WTC11 (cell line): ENCODE measurements at regions not wholly inside any gene's neighbourhood (a gene's known extent, or its start where the extent isn't known, plus 50 kb on each side); places are given as distances from the start of the nearest gene placed in this dataset.

ENCODE experiments used
- ATAC-seq: fragments of 200-7000 bp; cut with Tn5 transposase; 2 replicates; pipeline ENCODE4 v1.10.0; 2021; ENCODE audit warnings: mild to moderate bottlenecking, moderate library complexity
- CTCF ChIA-PET: fragments of 300-600 bp; sonication (Branson Sonifier 250); formaldehyde crosslinking; loops from one replicate; lab custom pipeline; 2021; ENCODE audit warnings: antibody characterized with exemption; lab: Charles Lee
- POLR2A ChIA-PET: fragments of 350-600 bp; sonication (Branson Sonifier 250); formaldehyde crosslinking; loops from one replicate; lab custom pipeline; 2021; ENCODE audit warnings: antibody characterized with exemption; lab: Charles Lee
- DNase-seq: peaks from one replicate; pipeline ENCODE4 v3.0.0; 2021; ENCODE audit warnings: low spot score
- H3K27ac Mint-ChIP-seq: 2 replicates; pipeline ENCODE4 v1.8.0; 2021; ENCODE audit warnings: mixed read lengths
- H3K27me3 Mint-ChIP-seq: 2 replicates; pipeline ENCODE4 v1.8.0; 2021; ENCODE audit warnings: low read depth, mild to moderate bottlenecking, moderate library complexity, mixed read lengths
- H3K36me3 Mint-ChIP-seq: 2 replicates; pipeline ENCODE4 v1.8.0; 2021; ENCODE audit warnings: mixed read lengths
- H3K4me1 Mint-ChIP-seq: 2 replicates; pipeline ENCODE4 v1.8.0; 2022; ENCODE audit warnings: mixed read lengths
- H3K4me3 Mint-ChIP-seq: 2 replicates; pipeline ENCODE4 v1.8.0; 2021; ENCODE audit warnings: mild to moderate bottlenecking, moderate library complexity, mixed read lengths
- H3K9me3 Mint-ChIP-seq: 2 replicates; pipeline ENCODE4 v1.8.0; 2021; ENCODE audit warnings: mixed read lengths
- CREB1 ChIP-seq: sonication (generic); formaldehyde crosslinking; IDR thresholded peaks from 2 replicates; pipeline ENCODE4 v1.8.0; 2023; ENCODE audit warnings: mild to moderate bottlenecking, missing genetic modification reagents
- ERG ChIP-seq: fragments of 250-450 bp; sonication (Bioruptor Pico); IDR thresholded peaks from 2 replicates; pipeline ENCODE4 v1.8.0; 2021; ENCODE audit warnings: mild to moderate bottlenecking
- ETV6 ChIP-seq: sonication (generic); formaldehyde crosslinking; IDR thresholded peaks from 2 replicates; pipeline ENCODE4 v1.8.1; 2022; ENCODE audit warnings: mild to moderate bottlenecking, missing genetic modification reagents
- FOXK1 ChIP-seq: sonication (generic); formaldehyde crosslinking; IDR thresholded peaks from 2 replicates; pipeline ENCODE4 v1.8.0; 2022; ENCODE audit warnings: mild to moderate bottlenecking, moderate library complexity, missing genetic modification reagents
- HMGA2 ChIP-seq: fragments of 250-450 bp; sonication (Bioruptor Pico); IDR thresholded peaks from 2 replicates; pipeline ENCODE4 v1.4.0; 2021; ENCODE audit warnings: mild to moderate bottlenecking, moderate library complexity
- JAZF1 ChIP-seq: fragments of 250-450 bp; sonication (Bioruptor Pico); IDR thresholded peaks from 2 replicates; pipeline ENCODE4 v1.9.0; 2021; ENCODE audit warnings: moderate library complexity, mild to moderate bottlenecking, inconsistent platforms
- NR1H2 ChIP-seq: sonication (generic); formaldehyde crosslinking; IDR thresholded peaks from 2 replicates; pipeline ENCODE4 v1.9.0; 2021; ENCODE audit warnings: mild to moderate bottlenecking, moderate library complexity, missing genetic modification reagents
- RORB ChIP-seq: fragments of 250-450 bp; sonication (Bioruptor Pico); IDR thresholded peaks from 2 replicates; pipeline ENCODE4 v1.9.0; 2021; ENCODE audit warnings: mild to moderate bottlenecking
- SMAD3 ChIP-seq: sonication (generic); formaldehyde crosslinking; IDR thresholded peaks from 2 replicates; pipeline ENCODE4 v1.8.0; 2022; ENCODE audit warnings: missing genetic modification reagents, mild to moderate bottlenecking, borderline replicate concordance
- SMAD4 ChIP-seq: sonication (generic); formaldehyde crosslinking; IDR thresholded peaks from 2 replicates; pipeline ENCODE4 v1.8.0; 2022; ENCODE audit warnings: mild to moderate bottlenecking, missing genetic modification reagents
- SOX15 ChIP-seq: fragments of 250-450 bp; sonication (Bioruptor Pico); IDR thresholded peaks from 2 replicates; pipeline ENCODE4 v1.9.0; 2021; ENCODE audit warnings: mild to moderate bottlenecking
- TP53 ChIP-seq: sonication (generic); formaldehyde crosslinking; IDR thresholded peaks from 2 replicates; pipeline ENCODE4 v1.8.1; 2023; ENCODE audit warnings: mild to moderate bottlenecking, missing genetic modification reagents
- ZNF121 ChIP-seq: sonication (generic); formaldehyde crosslinking; IDR thresholded peaks from 2 replicates; pipeline ENCODE4 v1.8.0; 2023; ENCODE audit warnings: missing genetic modification reagents
- ZNF138 ChIP-seq: sonication (generic); formaldehyde crosslinking; conservative IDR thresholded peaks from 2 replicates; pipeline ENCODE4 v1.8.1; 2022; ENCODE audit warnings: mild to moderate bottlenecking, moderate library complexity, missing genetic modification reagents
- ZNF232 ChIP-seq: sonication (generic); formaldehyde crosslinking; IDR thresholded peaks from 2 replicates; pipeline ENCODE4 v1.8.0; 2022; ENCODE audit warnings: mild to moderate bottlenecking, missing genetic modification reagents
- ZNF263 ChIP-seq: sonication (generic); formaldehyde crosslinking; IDR thresholded peaks from 2 replicates; pipeline ENCODE4 v1.8.1; 2022; ENCODE audit warnings: low read depth, mild to moderate bottlenecking, moderate library complexity, missing genetic modification reagents
- ZNF416 ChIP-seq: fragments of 250-450 bp; sonication (Bioruptor Pico); IDR thresholded peaks from 2 replicates; pipeline ENCODE4 v1.9.0; 2021; ENCODE audit warnings: mild to moderate bottlenecking, inconsistent platforms
- ZNF425 ChIP-seq: fragments of 250-450 bp; sonication (Bioruptor Pico); conservative IDR thresholded peaks from 2 replicates; pipeline ENCODE4 v1.9.0; 2021; ENCODE audit warnings: mild to moderate bottlenecking
- TF ChIP-seq, protein P1 (sequence below): fragments of 200-600 bp; IDR thresholded peaks from 2 replicates; pipeline ENCODE4 v1.8.0; 2022; ENCODE audit warnings: antibody characterized with exemption
- TF ChIP-seq, protein P2 (sequence below): sonication (generic); formaldehyde crosslinking; IDR thresholded peaks from 2 replicates; pipeline ENCODE4 v1.8.0; 2023; ENCODE audit warnings: mild to moderate bottlenecking, missing genetic modification reagents
- TF ChIP-seq, protein P3 (sequence below): sonication (generic); formaldehyde crosslinking; IDR thresholded peaks from 2 replicates; pipeline ENCODE4 v1.8.1; 2022; ENCODE audit warnings: mild to moderate bottlenecking, moderate library complexity, missing genetic modification reagents
- TF ChIP-seq, protein P4 (sequence below): sonication (generic); formaldehyde crosslinking; IDR thresholded peaks from 2 replicates; pipeline ENCODE4 v1.8.1; 2022; ENCODE audit warnings: missing genetic modification reagents, borderline replicate concordance

DNA sequence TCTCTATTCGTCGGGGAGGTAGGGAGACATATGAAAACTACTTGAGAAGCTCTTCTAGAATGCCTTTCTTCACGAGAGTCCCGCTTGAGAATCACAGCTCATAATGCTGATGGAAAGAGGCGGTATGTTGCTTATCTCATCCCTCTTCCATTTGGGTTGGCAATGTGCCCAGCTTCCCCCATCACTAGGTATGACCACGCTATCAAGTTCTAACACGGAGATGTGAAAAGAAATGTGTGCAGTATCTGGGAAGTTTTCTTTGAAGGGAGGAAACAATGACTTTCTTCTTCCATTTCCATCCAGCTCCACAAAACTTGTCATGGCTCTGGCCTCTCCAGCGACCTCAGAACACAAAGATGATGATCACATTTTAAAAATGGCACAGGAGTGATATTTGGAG is 742.4 kb downstream of the DCDC2C start (continued):
- TF ChIP-seq, protein P1, sequence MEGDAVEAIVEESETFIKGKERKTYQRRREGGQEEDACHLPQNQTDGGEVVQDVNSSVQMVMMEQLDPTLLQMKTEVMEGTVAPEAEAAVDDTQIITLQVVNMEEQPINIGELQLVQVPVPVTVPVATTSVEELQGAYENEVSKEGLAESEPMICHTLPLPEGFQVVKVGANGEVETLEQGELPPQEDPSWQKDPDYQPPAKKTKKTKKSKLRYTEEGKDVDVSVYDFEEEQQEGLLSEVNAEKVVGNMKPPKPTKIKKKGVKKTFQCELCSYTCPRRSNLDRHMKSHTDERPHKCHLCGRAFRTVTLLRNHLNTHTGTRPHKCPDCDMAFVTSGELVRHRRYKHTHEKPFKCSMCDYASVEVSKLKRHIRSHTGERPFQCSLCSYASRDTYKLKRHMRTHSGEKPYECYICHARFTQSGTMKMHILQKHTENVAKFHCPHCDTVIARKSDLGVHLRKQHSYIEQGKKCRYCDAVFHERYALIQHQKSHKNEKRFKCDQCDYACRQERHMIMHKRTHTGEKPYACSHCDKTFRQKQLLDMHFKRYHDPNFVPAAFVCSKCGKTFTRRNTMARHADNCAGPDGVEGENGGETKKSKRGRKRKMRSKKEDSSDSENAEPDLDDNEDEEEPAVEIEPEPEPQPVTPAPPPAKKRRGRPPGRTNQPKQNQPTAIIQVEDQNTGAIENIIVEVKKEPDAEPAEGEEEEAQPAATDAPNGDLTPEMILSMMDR: no peak
- no peak for TF ChIP-seq SOX15 (CRISPR knock-in tag)
- TF ChIP-seq SMAD4 (CRISPR knock-in tag): no peak
- no peak for TF ChIP-seq ZNF138 (CRISPR knock-in tag)
- TF ChIP-seq, all 79 proteins: peak for 0

DNA sequence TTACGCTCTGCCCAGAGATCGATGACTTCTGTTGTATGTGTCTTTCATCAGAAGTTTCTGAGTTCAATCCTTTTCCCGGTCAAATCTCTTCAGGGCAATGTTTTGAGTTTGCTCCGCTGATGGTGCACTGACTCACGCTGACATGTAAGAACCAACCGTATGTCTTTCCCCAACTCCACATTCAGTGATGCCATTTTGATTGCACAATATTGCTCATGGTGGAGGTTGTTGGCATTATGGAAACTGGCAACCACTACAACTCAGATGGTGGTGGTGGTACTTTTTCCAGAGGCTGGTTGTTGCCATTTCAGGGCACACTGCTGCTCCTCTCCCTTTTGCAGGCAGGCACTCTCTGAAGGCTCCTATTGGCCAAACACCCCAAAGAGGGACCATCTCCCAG is 751.5 kb downstream of the DCDC2C start:
- ATAC-seq: no peak
- Mint-ChIP-seq H3K9me3 (peaks cover 84% of the 10 kb centered on the region), H3K27ac (no peak overlapping the region), H3K27me3 (peaks cover 2% of the 10 kb centered on the region), H3K4me1 (no peaks in the 10 kb centered on the region), H3K36me3 (peaks cover 63% of the 10 kb centered on the region), H3K4me3 (no peak overlapping the region)
- no peak for DNase-seq
- TF ChIP-seq, protein P2, sequence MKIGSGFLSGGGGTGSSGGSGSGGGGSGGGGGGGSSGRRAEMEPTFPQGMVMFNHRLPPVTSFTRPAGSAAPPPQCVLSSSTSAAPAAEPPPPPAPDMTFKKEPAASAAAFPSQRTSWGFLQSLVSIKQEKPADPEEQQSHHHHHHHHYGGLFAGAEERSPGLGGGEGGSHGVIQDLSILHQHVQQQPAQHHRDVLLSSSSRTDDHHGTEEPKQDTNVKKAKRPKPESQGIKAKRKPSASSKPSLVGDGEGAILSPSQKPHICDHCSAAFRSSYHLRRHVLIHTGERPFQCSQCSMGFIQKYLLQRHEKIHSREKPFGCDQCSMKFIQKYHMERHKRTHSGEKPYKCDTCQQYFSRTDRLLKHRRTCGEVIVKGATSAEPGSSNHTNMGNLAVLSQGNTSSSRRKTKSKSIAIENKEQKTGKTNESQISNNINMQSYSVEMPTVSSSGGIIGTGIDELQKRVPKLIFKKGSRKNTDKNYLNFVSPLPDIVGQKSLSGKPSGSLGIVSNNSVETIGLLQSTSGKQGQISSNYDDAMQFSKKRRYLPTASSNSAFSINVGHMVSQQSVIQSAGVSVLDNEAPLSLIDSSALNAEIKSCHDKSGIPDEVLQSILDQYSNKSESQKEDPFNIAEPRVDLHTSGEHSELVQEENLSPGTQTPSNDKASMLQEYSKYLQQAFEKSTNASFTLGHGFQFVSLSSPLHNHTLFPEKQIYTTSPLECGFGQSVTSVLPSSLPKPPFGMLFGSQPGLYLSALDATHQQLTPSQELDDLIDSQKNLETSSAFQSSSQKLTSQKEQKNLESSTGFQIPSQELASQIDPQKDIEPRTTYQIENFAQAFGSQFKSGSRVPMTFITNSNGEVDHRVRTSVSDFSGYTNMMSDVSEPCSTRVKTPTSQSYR: no peak
- TF ChIP-seq HMGA2 (CRISPR knock-in tag): no peak
- TF ChIP-seq ZNF416 (CRISPR knock-in tag): no peak
- no peak for TF ChIP-seq ZNF232
- no peak for TF ChIP-seq ZNF121
- TF ChIP-seq ERG (CRISPR knock-in tag): no peak
- no peak for TF ChIP-seq NR1H2
- no peak for TF ChIP-seq JAZF1
- TF ChIP-seq FOXK1 (CRISPR knock-in tag): no peak
- TF ChIP-seq RORB: no peak
- CTCF ChIA-PET: no interaction called here
- POLR2A ChIA-PET: no interaction called here

DNA sequence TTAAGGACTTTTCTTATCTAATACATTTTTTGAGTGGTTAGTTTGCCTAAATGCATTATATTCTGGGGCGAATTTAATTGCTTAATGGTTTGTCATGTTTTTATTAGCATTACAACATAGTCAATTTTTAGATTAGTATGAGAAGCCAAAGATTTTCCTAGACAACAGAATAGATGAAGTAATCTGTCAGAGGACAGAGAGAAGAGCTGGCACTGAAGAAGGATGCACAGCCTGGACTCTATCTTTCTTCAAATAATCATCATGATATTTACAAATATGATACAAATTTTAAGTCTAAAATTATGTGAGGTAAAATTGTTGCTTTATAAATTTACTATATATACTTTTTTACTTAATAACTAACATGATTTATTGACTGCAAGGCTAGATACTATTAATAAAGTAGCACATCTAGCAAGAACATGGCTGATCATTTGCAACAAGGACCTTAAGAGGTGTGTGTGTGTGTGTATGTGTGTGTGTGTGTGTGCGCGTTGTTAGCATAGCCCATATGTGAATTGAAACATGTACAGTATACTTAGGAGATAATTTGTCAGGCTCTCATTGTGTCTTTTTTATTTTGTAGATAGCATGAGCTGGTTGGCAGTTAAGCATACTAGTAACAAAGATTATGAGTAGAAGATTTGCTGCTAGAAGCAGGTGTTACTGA is 752.2 kb downstream of the DCDC2C start:
- Mint-ChIP-seq H3K4me1 (no peaks in the 10 kb centered on the region), H3K4me3 (no peak overlapping the region), H3K27ac (no peak overlapping the region), H3K9me3 (peaks cover 87% of the 10 kb centered on the region), H3K36me3 (peaks cover 65% of the 10 kb centered on the region), H3K27me3 (peaks cover 2% of the 10 kb centered on the region)
- CTCF ChIA-PET: no interaction called here
- POLR2A ChIA-PET: no interaction called here
- DNase-seq (no peak), ATAC-seq (no peak)
- TF ChIP-seq, protein P3, sequence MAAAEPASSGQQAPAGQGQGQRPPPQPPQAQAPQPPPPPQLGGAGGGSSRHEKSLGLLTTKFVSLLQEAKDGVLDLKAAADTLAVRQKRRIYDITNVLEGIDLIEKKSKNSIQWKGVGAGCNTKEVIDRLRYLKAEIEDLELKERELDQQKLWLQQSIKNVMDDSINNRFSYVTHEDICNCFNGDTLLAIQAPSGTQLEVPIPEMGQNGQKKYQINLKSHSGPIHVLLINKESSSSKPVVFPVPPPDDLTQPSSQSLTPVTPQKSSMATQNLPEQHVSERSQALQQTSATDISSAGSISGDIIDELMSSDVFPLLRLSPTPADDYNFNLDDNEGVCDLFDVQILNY (CRISPR knock-in tag): no peak
- no peak for TF ChIP-seq CREB1
- no peak for TF ChIP-seq ZNF425
- no peak for TF ChIP-seq ETV6 (CRISPR knock-in tag)
- no peak for TF ChIP-seq ZNF263
- TF ChIP-seq, protein P4, sequence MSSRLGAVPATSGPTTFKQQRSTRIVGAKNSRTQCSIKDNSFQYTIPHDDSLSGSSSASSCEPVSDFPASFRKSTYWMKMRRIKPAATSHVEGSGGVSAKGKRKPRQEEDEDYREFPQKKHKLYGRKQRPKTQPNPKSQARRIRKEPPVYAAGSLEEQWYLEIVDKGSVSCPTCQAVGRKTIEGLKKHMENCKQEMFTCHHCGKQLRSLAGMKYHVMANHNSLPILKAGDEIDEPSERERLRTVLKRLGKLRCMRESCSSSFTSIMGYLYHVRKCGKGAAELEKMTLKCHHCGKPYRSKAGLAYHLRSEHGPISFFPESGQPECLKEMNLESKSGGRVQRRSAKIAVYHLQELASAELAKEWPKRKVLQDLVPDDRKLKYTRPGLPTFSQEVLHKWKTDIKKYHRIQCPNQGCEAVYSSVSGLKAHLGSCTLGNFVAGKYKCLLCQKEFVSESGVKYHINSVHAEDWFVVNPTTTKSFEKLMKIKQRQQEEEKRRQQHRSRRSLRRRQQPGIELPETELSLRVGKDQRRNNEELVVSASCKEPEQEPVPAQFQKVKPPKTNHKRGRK (CRISPR knock-in tag): no peak
- no peak for TF ChIP-seq RORB
- TF ChIP-seq TP53: no peak
- TF ChIP-seq SMAD3 (CRISPR knock-in tag): no peak
